ENCODE measurements at regions not wholly inside any gene's neighbourhood (a gene's known extent, or its start where the extent isn't known, plus 50 kb on each side); places are given as distances from the start of the nearest gene placed in this dataset.
A peak's percentile ranks its signal among the peaks of the same experiment; 100 is the strongest.
"Not testable (repeated sequence)": the region's sequence is repeated elsewhere in the genome, so short reads cannot be mapped to it uniquely, and the experiment has no call there.

GRCh38 chr9:109640580-109641371 is 139.2 kb upstream of the PALM2AKAP2 start:
- intact Hi-C loops (cut with micrococcal nuclease): no loop called here
- peak; percentile 79 for ATAC-seq
- peak; percentile 77 for DNase-seq

- DNase-seq: no peak
- intact Hi-C loops (cut with micrococcal nuclease): no loop called here
Observed at GRCh38 chr9:109641372-109641659, 138.7 kb upstream of the PALM2AKAP2 start.

GRCh38 chr9:109652112-109652511 is 127.9 kb upstream of the PALM2AKAP2 start:
- DNase-seq (no peak), ATAC-seq (no peak)
- intact Hi-C loops (cut with micrococcal nuclease): loop anchor here (10.0 kb wide), 1 partner anchor 77 kb away; no protein-coding TSS in a partner anchor

More at GRCh38 chr9:109641372-109641659, 138.7 kb upstream of the PALM2AKAP2 start:
- no peak for ATAC-seq

- DNase-seq (no peak), ATAC-seq (peak; percentile 80)
- intact Hi-C loops (cut with micrococcal nuclease): loop anchor here (10.0 kb wide), 1 partner anchor 78 kb away; no protein-coding TSS in a partner anchor
Observed at GRCh38 chr9:109652971-109653370, 127.0 kb upstream of the PALM2AKAP2 start.

GRCh38 chr9:109653470-109653869 is 126.5 kb upstream of the PALM2AKAP2 start:
- intact Hi-C loops (cut with micrococcal nuclease): loop anchor here (10.0 kb wide), 1 partner anchor 79 kb away; no protein-coding TSS in a partner anchor
- no peak for DNase-seq
- ATAC-seq: no peak

GRCh38 chr9:109663978-109664377 is 116.0 kb upstream of the PALM2AKAP2 start:
- ATAC-seq; DNase-seq; intact Hi-C loops (cut with micrococcal nuclease): not testable (repeated sequence)

GRCh38 chr9:109665736-109666135 is 114.3 kb upstream of the PALM2AKAP2 start:
- DNase-seq; intact Hi-C loops (cut with micrococcal nuclease); ATAC-seq: not testable (repeated sequence)

GRCh38 chr9:109681301-109681700 is 98.7 kb upstream of the PALM2AKAP2 start:
- DNase-seq: no peak
- ATAC-seq: no peak
- intact Hi-C loops (cut with micrococcal nuclease): no loop called here

GRCh38 chr9:109682227-109682626 is 97.8 kb upstream of the PALM2AKAP2 start:
- intact Hi-C loops (cut with micrococcal nuclease): no loop called here
- ATAC-seq (no peak), DNase-seq (no peak)

- no peak for DNase-seq
Observed at GRCh38 chr9:109683521-109683920, 96.5 kb upstream of the PALM2AKAP2 start.

GRCh38 chr9:109689701-109690100 is 90.3 kb upstream of the PALM2AKAP2 start:
- ATAC-seq (peak; percentile 21), DNase-seq (no peak)
- intact Hi-C loops (cut with micrococcal nuclease): no loop called here

More at GRCh38 chr9:109683521-109683920, 96.5 kb upstream of the PALM2AKAP2 start:
- intact Hi-C loops (cut with micrococcal nuclease): no loop called here
- ATAC-seq: no peak

GRCh38 chr9:109699019-109699418 is 81.0 kb upstream of the PALM2AKAP2 start:
- DNase-seq (no peak), ATAC-seq (no peak)
- intact Hi-C loops (cut with micrococcal nuclease): no loop called here

GRCh38 chr9:109704546-109704945 is 75.5 kb upstream of the PALM2AKAP2 start:
- no peak for ATAC-seq
- DNase-seq: no peak
- intact Hi-C loops (cut with micrococcal nuclease): no loop called here

- ATAC-seq: no peak
- no peak for DNase-seq
- intact Hi-C loops (cut with micrococcal nuclease): no loop called here
Observed at GRCh38 chr9:109705515-109705914, 74.5 kb upstream of the PALM2AKAP2 start.

- peak; percentile 51 for DNase-seq
- intact Hi-C loops (cut with micrococcal nuclease): no loop called here
- ATAC-seq: peak; percentile 91
Observed at GRCh38 chr9:109707355-109707754, 72.6 kb upstream of the PALM2AKAP2 start.

- ATAC-seq (peak; percentile 74), DNase-seq (no peak)
- intact Hi-C loops (cut with micrococcal nuclease): no loop called here
Observed at GRCh38 chr9:109708451-109708945, 71.5 kb upstream of the PALM2AKAP2 start.

GRCh38 chr9:109709866-109710265 is 70.1 kb upstream of the PALM2AKAP2 start:
- no peak for ATAC-seq
- DNase-seq: no peak
- intact Hi-C loops (cut with micrococcal nuclease): no loop called here

GRCh38 chr9:109710830-109711229 is 69.2 kb upstream of the PALM2AKAP2 start:
- intact Hi-C loops (cut with micrococcal nuclease): no loop called here
- DNase-seq: no peak
- no peak for ATAC-seq

- DNase-seq: no peak
- intact Hi-C loops (cut with micrococcal nuclease): no loop called here
- peak; percentile 28 for ATAC-seq
Observed at GRCh38 chr9:109715344-109715743, 64.7 kb upstream of the PALM2AKAP2 start.

- ATAC-seq: no peak
- intact Hi-C loops (cut with micrococcal nuclease): no loop called here
- DNase-seq: no peak
Observed at GRCh38 chr9:109716631-109717030, 63.4 kb upstream of the PALM2AKAP2 start.

- intact Hi-C loops (cut with micrococcal nuclease): no loop called here
- no peak for DNase-seq
- ATAC-seq: no peak
Observed at GRCh38 chr9:109717342-109717741, 62.7 kb upstream of the PALM2AKAP2 start.
